ENCODE measurements at regions not wholly inside any gene's neighbourhood (a gene's known extent, or its start where the extent isn't known, plus 50 kb on each side); places are given as distances from the start of the nearest gene placed in this dataset.
A peak's percentile ranks its signal among the peaks of the same experiment; 100 is the strongest.
"Not testable (repeated sequence)": the region's sequence is repeated elsewhere in the genome, so short reads cannot be mapped to it uniquely, and the experiment has no call there.

DNA sequence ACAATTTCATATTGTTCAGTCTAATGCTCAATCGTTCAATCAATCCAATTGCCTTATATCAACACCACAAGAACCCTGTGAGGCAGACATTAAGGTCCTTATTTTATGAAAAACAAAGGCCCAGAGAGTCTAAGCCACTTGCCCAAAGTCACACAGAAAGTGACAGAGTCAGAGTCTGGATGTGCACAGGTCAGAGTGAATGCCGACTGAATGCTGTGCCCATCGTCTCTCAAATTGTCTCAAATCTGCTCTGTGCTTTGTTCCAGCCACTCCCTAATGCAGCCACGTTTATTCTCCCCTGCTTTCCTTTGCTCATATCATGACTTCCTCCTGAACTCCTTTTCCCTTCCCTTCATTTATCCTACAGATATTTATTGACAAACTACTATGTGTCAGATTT lies 558.3 kb downstream of the MATN1 start:
- DNase-seq = no peak

DNA sequence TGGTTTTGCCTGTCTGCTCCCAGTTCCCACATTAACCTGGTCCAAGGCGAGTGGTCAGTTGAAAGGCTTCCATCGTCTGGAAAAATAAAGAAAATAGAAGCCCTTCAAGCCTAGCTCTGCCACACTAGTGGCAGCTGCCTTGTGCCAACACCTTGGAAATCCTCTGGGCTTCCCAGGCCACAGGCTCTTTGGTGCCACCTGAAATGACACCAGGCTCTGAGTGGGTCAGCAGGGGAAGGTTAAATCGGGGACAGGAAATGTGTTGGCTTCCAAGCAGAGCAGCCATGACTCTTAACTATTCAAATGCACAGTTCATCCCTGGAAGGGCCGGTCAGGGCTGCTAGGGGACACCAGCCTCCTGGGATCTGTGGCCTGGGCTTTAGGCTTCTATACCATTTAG lies 558.7 kb downstream of the MATN1 start:
- no peak for DNase-seq

DNA sequence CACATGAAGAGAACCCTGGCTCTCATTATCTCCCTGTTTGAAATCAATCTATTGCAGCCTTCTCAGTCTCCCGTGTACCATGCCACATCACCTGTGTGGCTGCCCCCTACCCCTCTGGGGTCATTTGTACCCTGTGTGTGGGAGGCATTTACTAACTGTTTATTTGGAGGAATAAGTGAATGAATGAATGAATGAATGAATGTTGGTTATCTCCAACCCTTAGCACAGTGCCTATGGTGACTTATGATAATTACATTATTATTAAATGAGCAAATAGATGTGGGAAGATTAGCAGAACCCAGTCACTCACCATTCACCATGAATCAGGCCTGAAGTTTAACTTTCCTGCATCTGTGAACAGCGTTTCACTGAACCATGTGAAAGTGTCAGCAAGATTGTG lies 560.8 kb downstream of the MATN1 start:
- no peak for DNase-seq

DNA sequence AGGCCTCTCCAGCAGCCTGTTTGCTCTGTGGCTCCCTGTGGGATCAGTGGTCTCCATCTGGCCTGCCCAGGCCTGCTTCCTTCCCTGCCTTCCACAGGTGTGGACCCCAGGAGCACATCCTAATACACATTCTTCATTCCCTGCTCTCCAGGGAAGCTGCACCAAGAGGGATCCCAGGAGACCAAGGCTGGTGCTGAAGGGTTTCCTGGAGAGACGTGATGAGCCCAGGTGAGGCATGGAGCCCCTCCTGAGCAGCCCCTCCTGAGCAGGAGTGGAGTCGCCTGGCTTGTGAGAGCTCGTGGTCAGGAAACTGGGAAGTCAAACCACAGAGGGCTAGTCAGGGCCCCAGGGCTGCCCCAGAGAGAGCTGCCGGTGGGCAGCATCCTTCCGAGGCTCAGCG lies 561.4 kb downstream of the MATN1 start:
- DNase-seq = no peak

DNA sequence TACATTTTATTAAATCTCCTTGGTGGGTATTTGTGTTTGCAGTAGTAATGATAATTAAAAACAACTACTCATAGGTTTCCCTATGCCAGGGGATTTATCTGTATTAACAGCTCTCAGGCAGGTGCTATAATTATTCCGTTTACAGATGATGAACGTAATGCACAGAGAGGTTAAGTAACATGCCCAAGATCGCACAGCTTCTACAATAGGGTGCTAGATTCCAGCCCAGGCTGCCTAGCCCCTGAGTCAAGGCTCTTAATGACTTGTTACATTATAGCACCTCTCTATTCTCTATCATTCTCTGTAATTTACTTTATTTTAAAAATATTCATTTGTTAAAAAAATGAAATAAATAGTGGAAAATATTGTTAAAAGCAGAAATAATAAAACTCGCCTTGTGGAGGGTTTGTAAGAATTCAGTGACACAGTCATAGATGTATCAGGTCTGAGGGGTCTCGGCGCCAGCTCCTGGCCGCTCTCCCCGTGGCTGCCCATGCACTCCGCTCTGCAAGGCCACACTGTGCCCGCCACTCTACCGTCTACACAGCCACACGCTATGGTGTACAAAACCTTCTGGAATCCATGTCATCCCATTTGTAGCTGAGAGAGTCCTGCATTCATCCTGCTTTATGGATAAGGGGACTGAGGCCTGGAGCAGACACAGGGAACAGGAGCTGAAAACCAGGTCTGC lies 562.2 kb downstream of the MATN1 start:
- DNase-seq = no peak

DNA sequence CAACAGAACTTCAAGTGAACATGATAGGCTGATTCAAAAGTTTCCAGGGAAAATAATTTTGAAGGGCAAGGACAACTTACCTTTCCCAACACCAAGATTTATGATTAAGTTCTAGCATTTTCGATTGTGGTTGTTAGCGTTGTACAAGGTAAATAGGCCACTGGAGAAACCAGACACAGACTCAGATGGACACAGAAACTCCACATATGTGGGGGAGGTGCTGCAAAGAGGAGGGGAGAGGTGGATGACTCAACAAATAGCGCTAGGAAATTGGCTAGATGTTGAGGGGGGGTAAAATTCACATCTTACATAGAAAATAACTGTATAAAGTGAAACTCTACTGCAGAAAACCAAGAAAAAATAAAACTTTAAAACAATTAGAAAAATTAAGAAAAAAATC lies 564.4 kb downstream of the MATN1 start:
- no peak for DNase-seq

DNA sequence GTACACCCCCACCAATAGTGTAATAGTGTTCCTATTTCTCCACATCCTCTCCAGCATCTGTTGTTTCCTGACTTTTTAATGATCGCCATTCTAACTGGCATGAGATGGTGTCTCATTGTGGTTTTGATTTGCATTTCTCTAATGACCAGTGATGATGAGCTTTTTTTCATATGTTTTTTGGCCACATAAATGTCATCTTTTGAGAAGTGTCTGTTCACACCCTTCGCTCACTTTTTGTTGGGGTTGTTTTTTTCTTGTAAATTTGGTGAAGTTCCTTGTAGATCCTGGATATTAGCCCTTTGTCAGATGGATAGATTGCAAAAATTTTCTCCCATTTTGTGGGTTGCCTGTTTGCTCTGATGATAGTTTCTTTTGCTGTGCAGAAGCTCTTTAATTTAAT lies 567.7 kb downstream of the MATN1 start:
- DNase-seq = not testable (repeated sequence)

DNA sequence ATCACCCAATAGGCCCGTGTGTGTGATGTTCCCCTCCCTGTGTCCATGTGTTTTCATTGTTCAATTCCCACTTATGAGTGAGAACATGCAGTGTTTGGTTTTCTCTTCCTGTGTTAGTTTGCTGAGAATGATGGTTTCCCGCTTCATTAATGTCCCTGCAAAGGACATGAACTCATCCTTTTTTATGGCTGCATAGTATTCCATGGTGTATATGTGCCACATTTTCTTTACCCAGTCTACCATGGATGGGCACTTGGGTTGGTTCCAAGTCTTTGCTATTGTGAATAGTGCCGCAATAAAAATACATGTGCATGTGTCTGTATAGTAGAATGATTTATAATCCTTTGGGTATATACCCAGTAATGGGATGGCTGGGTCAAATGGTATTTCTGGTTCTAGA lies 568.1 kb downstream of the MATN1 start:
- not testable (repeated sequence) for DNase-seq

DNA sequence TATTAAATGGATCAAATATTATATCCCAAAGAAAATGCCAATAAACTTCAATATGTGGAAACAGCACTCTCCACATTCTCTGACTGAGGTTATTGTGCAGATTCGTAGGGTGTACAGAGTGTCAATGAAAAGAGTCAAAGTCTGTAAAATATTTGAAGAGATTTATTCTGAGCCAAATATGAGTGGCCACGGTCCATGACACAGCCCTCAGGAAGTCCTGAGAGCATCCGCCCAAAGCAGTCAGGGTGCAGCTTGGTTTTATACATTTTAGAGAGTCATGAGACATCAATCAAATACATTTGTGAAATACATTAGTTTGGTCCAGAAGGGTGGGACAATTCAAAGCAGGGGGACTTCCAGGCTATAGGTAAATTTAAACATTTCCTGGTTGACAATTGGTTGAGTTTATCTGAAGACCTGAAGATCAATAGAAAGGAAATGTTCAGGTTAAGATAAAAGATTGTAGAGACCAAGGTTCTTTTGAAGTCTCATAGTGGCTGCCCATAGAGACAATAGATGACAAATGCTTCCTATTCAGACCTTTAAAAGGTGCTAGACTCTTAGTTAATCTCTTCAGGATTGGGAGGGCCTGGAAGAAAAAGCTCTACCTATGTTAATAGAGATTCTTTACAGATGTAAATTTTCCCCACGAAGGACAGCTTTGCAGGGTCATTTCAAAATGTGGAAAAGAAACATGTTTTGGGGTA lies 569.5 kb downstream of the MATN1 start:
- DNase-seq = no peak

DNA sequence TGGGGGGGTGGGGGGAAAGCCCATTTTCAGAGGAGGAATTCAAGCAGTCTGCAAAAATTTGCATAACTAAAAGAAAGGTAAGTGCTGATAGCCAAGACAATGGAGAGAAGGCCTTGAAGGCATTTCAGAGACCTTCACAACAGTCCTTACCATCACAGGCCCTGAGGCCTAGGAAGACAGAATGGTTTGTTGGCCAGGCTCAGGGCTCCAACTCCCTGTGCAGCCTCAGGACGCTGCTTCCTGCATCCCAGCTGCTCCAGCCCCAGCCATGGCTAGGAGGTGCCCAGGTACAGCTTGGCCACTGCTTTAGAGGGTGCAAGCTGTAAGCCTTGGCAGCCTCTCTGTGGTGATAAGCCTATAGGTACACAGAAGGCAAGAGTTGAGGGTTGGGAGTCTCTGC lies 571.6 kb downstream of the MATN1 start:
- peak; percentile 8 for DNase-seq

DNA sequence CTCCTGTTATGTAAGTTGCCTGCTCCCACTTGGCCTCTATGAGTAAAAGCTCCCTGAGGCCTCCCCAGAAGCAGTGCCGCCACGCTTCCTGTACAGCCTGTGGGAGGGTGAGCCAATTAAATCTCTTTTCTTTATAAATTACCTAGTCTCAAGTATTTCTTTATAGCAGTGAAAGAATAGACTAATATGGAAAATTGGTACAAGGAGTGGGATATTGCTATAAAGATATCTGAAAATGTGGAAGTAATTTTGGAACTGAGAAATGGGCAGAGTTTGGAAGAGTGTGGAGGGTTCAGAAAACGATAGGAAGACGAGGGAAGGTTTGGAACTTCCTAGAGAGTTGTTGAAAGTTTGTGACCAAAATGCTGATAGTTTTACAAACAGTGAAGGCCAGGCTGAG lies 572.3 kb downstream of the MATN1 start:
- DNase-seq = no peak

DNA sequence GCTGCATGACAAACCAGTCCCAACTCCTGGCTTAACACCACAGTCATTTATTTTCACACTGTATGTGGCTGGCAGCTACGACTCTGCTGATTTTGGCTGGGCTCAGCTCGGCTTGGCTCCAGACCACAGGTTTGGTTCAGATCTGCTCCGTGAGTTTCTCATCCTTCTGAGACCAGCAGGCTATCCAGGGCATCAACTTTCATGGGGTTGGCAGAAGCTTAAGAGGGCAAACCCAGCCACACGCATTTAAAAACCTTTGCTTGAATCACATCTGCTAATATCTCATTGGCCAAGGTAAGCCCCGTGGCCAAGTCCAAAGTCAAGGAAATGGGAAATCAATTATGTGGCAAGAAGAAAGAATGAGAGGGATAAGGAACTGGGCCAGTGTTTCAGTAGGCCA lies 574.2 kb downstream of the MATN1 start:
- peak; percentile 15 for DNase-seq

DNA sequence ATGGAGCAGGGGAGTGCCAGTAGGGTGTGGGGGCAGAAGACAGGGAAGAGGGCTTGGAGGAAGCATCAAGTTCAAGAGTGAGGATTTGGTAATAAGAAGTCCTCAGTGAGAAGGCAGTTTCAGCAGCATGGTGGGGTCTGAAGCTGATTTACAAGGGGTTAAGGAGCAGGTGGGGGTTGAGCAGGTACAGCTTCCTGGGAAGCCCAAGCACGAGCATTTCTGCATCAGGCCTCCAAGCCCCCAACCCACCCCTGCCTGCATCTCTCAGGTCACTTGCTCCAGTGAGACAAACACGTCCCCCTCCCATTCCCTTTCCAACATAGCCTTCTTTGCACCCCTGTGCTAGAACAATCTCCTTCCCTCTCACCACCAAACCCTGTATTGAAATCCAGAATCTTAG lies 574.7 kb downstream of the MATN1 start:
- DNase-seq = peak; percentile 28

DNA sequence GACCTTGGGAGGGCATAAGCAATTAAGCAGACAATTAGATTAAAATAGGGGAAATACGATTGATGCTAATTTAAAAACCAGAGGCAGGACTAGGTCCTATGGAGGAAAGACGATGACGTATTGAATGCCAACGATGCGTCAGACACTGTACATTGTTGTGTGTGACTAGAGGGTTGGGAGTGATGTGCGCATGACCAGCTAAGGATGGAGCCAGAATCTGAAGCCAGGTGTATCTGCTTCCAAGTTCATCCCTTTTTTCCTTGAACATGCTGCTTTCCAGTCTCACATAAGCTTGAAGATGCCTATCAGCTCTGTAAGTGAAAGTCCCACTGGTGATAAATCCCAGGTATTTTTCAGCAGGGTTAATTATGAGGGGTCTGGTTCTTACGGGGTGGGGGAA lies 576.2 kb downstream of the MATN1 start:
- DNase-seq = peak; percentile 11

DNA sequence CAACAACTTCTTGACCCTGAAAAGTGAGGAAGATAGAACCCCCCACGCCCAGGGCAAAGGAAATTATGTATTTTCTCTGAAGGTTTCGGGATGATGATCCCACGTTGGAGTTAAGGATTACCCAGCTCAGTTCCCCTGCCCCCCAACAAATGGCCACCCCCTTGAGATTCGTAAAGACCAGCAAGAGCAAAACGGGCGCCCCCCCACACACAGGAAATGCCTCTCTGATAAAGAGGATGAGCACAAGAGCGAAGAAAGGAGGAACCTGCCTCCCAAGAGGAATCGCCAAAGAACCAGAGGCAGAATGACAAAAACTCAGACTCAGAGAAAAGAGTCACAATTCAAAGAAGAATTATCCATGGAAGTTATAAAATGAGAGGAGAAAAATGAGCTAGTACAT lies 576.9 kb downstream of the MATN1 start:
- DNase-seq = peak; percentile 19

DNA sequence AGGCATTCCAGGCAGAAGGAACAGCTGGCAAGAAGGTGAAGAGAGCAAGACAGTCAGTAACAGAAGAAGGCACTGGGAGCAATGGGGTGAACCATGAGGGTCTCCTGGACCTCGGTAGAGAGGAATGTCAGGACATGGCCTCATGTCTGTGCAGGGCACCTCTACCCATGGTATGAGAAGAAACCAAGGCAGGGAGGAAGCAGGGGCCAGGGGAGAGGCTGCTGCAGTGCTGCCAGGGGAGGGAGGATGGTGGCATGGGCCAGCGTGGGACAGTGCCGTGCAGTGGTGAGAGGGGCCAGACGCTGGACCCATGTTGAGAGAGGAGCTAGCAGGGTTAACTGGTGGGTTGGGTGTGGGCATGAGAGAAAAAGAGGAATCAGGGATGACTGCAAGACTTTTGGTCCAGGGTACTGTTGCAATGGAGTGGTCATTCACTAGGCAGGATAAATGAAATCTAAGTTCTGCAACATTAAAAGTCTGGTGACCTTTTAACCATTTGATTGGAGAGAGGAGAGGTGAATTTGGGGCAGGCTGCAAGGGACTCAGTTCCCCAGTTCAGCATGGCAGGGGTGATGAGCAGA lies 577.6 kb downstream of the MATN1 start:
- DNase-seq = peak; percentile 13

DNA sequence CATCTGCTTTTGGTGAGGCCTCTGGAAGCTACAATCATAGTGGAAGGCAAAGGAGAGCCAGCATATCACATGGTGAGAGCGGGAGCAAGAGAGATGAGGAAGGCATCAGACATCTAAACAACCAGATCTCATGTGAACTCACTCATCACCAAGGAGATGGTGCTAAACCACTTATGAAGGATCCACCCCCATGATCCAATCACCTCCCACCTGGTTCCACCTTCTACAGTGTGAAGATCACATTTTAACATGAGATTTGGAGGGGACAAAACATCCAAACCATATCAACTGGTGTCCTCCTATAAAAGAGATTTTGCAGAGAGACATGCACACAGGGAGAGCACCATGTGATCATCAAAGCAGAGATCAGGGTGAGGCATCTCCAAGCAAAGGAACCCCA lies 578.6 kb downstream of the MATN1 start:
- peak; percentile 1 for DNase-seq

DNA sequence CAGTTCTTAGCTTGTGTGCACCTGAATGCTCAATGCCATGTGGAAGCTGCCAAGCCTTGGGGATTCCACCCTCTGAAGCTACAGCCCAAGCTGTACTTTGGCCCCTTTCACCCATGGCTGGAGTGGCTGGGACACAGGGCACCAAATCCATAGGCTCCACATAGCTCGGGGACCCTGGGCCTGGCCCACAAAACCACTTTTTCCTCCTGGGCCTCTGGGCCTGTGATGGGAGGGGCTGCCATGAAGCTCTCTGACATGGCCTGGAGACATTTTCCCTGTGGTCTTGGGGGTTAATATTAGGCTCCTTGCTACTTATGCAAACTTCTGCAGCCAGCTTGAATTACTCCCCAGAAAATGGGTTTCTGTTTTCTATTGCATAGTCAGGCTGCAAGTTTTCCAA lies 579.9 kb downstream of the MATN1 start:
- DNase-seq = peak; percentile 38

DNA sequence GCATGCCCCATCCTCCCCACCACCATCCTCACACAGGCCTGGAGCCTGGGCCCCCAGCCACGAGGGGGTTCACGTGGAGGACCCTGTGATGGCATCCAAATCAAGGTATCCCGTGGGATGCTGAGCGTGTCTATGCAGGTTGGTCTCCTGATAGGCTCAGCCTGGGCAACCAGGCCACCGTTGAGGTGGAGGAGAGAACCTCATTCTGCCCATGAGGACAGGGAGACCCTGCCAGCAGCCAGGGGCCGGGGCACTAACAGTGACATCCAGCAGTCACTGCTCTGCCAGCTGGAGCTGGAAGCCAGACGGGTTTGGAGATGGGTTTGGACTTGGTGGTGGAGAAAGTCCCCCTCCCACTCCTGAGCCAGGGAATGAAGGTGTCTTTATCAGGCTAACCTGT lies 582.8 kb downstream of the MATN1 start:
- peak; percentile 37 for DNase-seq

DNA sequence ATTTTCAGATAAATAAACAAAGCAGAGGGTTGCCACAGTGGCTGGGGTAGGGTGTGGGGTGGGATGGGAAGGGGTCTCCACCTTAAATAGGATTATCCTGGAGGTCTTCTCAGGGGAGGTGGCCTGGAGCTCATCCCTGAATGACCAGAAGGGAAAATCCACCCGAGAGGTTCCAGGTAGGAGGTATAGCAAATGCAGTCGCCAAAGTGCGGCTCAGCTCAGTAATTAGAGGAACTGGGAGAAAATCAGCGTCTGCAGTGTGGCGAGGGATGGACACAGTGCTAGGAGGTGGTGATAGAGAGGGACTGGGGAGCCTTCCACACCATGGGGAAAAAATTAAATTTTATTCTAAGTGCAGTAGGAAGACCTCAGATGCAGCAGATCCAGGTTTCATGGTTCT lies 584.5 kb downstream of the MATN1 start:
- DNase-seq = peak; percentile 16

DNA sequence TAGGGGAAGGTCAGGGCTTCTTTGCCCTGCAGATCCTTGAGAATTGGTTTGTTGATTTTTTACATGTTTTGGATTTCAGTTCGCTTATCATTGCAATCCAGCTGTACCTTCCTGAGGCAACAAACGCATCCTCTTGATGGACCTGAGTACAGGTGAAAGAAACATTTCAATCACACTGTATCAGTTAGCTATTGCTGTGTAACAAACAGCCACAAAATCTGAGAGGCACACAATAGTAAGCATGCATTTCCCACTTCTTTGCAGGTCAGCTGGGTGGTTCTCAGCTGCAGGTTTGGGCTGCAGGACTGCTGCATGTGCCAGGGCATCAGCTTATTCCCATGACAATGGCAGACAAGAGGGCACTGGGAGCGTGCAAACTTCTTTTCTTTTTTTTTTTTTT lies 586.4 kb downstream of the MATN1 start:
- peak; percentile 1 for DNase-seq

DNA sequence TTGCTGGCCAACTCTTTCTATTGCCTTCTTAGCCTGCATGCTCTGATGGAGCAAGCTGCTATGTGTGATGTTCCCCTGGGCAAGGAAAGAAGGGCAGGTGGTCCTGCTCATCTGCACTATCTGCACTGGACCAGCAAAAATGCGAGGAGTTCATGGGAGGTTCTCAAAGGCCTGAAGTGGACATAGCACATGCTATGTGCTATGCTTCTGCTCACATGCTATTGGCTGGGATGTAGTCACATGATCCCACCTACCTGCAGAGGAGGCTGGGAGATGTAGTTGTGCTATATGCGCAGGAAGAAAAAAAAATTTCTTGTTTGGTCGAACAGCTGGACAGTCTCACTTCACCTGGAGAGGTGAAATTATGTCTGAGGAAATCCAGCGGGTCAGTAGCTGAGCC lies 587.7 kb downstream of the MATN1 start:
- DNase-seq = peak; percentile 23

DNA sequence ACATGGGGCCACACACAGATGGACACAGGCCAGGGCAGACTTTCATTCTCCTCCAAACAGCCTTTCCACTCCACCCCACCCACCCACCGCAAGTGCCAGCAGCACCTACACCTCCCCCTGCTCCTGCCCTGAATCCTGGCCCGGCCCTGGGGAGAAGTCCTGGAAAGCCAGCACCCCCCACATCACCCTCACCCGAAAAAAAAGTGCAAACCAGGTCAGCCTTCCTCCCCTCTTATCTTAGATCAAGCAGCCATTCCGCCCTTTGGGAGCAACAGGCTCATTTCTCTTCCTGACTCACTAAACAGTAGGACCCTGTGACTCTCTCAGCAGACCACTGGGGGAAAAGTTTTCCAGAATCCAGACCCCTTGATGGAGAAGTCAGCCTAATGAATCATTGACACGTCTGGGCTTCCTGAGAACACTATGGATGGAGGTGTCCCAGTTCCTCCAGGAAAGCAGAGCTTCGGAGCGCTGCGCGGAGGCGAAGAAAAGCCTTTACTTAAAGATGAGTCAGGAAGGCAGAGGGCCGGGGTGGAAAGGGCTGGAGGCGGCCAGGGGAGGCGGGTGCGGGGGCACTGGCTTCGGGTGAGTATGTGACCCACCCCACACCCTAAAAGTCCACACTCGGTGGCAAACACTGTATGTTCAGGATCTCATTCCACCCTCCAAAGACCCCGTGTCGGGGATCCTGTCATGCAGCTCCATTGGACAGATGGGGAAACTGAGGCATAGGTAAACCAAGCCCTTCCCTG lies 588.7 kb downstream of the MATN1 start:
- DNase-seq = peak; percentile 68

All from islet precursor cell (in vitro differentiated cells).